ENCODE measurements at regions not wholly inside any gene's neighbourhood (a gene's known extent, or its start where the extent isn't known, plus 50 kb on each side); places are given as distances from the start of the nearest gene placed in this dataset.

DNA sequence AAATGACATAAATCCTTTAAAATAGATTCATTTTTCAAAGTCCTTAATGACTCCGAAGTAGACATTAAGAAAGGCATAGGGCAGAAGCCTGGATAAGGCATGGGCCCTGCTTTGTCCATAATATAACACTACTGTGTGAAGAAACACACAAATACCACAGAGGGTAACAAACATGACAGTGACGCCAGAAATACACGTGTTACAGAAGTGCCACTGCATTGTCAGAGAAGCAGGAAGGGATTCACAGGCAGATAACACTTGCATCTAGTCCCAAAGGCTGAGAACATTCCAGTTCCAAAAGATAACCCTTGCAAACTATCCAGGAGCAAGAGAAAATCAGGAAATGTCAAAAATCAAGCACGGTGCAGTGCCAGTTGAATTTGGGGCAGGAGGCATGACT lies 633.2 kb downstream of the LIG4 start:
- TF ChIP-seq, protein P1, sequence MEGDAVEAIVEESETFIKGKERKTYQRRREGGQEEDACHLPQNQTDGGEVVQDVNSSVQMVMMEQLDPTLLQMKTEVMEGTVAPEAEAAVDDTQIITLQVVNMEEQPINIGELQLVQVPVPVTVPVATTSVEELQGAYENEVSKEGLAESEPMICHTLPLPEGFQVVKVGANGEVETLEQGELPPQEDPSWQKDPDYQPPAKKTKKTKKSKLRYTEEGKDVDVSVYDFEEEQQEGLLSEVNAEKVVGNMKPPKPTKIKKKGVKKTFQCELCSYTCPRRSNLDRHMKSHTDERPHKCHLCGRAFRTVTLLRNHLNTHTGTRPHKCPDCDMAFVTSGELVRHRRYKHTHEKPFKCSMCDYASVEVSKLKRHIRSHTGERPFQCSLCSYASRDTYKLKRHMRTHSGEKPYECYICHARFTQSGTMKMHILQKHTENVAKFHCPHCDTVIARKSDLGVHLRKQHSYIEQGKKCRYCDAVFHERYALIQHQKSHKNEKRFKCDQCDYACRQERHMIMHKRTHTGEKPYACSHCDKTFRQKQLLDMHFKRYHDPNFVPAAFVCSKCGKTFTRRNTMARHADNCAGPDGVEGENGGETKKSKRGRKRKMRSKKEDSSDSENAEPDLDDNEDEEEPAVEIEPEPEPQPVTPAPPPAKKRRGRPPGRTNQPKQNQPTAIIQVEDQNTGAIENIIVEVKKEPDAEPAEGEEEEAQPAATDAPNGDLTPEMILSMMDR (IDR thresholded peaks at IDR 0.05; ENCODE audit: extremely low read depth in 1 of 2, insufficient read depth in 1 of 2, low read depth in 1 of 2, low read length in 2 of 2): no peak
- TF ChIP-seq EZH2 (IDR thresholded peaks at IDR 0.05; ENCODE audit: borderline replicate concordance, low read depth, low read length, severe bottlenecking) (no peak), MYC (IDR thresholded peaks at IDR 0.05; ENCODE audit: low read depth, low read length) (no peak)
